Activated naive CD4-positive, alpha-beta T cell treated with anti-CD3 and anti-CD28 coated beads, Interleukin-2, amount 10 ng/mL, durations not matched to agents 7 days and 5 days (primary cell): ENCODE measurements at regions not wholly inside any gene's neighbourhood (a gene's known extent, or its start where the extent isn't known, plus 50 kb on each side); places are given as distances from the start of the nearest gene placed in this dataset.
"Not testable (repeated sequence)": the region's sequence is repeated elsewhere in the genome, so short reads cannot be mapped to it uniquely, and the experiment has no call there.

Experiments
- CTCF ChIA-PET: fragments of 350-600 bp; sonication (Branson Sonifier 250); formaldehyde crosslinking; loops from one replicate; lab custom pipeline; 2021; ENCODE audit warnings: antibody characterized with exemption; lab: Charles Lee
- DNase-seq: peaks from one replicate; pipeline ENCODE4 v3.0.0-alpha.2; 2020
- H3K27ac Mint-ChIP-seq: one replicate; pipeline ENCODE4 v1.8.0; 2021; ENCODE audit warnings: mild to moderate bottlenecking, moderate library complexity, mixed read lengths
- H3K27me3 Mint-ChIP-seq: one replicate; pipeline ENCODE4 v1.8.0; 2021; ENCODE audit warnings: mild to moderate bottlenecking, mixed read lengths
- H3K36me3 Mint-ChIP-seq: one replicate; pipeline ENCODE4 v1.8.0; 2021; ENCODE audit warnings: mixed read lengths
- H3K4me1 Mint-ChIP-seq: one replicate; pipeline ENCODE4 v1.8.0; 2021; ENCODE audit warnings: mixed read lengths
- H3K4me3 Mint-ChIP-seq: one replicate; pipeline ENCODE4 v1.8.0; 2021; ENCODE audit warnings: mild to moderate bottlenecking, moderate library complexity, mixed read lengths
- H3K9me3 Mint-ChIP-seq: one replicate; pipeline ENCODE4 v1.8.0; 2021; ENCODE audit warnings: mixed read lengths

- Mint-ChIP-seq H3K4me3 (no peak overlapping the region), H3K27me3 (no peaks in the 10 kb centered on the region), H3K27ac (no peak overlapping the region), H3K36me3 (no peaks in the 10 kb centered on the region), H3K9me3 (no peaks in the 10 kb centered on the region), H3K4me1 (no peaks in the 10 kb centered on the region)
- CTCF ChIA-PET, result no interaction called here
- no peak for DNase-seq
Observed at GRCh38 chr11:98194611-98195010, 826.1 kb upstream of the CNTN5 start.

GRCh38 chr11:98195300-98195699, 825.4 kb upstream of the CNTN5 start:
- Mint-ChIP-seq H3K4me3 (no peak overlapping the region), H3K4me1 (no peaks in the 10 kb centered on the region), H3K9me3 (no peaks in the 10 kb centered on the region), H3K27me3 (no peaks in the 10 kb centered on the region), H3K27ac (no peak overlapping the region), H3K36me3 (no peaks in the 10 kb centered on the region)
- no peak for DNase-seq
- CTCF ChIA-PET, result no interaction called here

GRCh38 chr11:98207086-98207485, 813.7 kb upstream of the CNTN5 start:
- no peaks in the 10 kb centered on the region for H3K36me3 Mint-ChIP-seq
- H3K27ac Mint-ChIP-seq, result no peak overlapping the region
- H3K27me3 Mint-ChIP-seq, result no peaks in the 10 kb centered on the region
- peaks cover 10% of the 10 kb centered on the region for H3K9me3 Mint-ChIP-seq
- no peak overlapping the region for H3K4me3 Mint-ChIP-seq
- DNase-seq, result no peak
- H3K4me1 Mint-ChIP-seq, result no peaks in the 10 kb centered on the region
- CTCF ChIA-PET, result no interaction called here

- no peaks in the 10 kb centered on the region for H3K36me3 Mint-ChIP-seq
- no peaks in the 10 kb centered on the region for H3K27me3 Mint-ChIP-seq
- CTCF ChIA-PET, result no interaction called here
- DNase-seq, result no peak
- H3K9me3 Mint-ChIP-seq, result no peaks in the 10 kb centered on the region
- no peak overlapping the region for H3K27ac Mint-ChIP-seq
- H3K4me1 Mint-ChIP-seq, result no peaks in the 10 kb centered on the region
- H3K4me3 Mint-ChIP-seq, result no peak overlapping the region
Observed at GRCh38 chr11:98227278-98227677, 793.5 kb upstream of the CNTN5 start.

GRCh38 chr11:98230678-98231077, 790.1 kb upstream of the CNTN5 start:
- no peaks in the 10 kb centered on the region for H3K36me3 Mint-ChIP-seq
- no peak overlapping the region for H3K27ac Mint-ChIP-seq
- CTCF ChIA-PET, result no interaction called here
- H3K4me3 Mint-ChIP-seq, result no peak overlapping the region
- H3K4me1 Mint-ChIP-seq, result no peaks in the 10 kb centered on the region
- no peak for DNase-seq
- H3K27me3 Mint-ChIP-seq, result no peaks in the 10 kb centered on the region
- H3K9me3 Mint-ChIP-seq, result no peaks in the 10 kb centered on the region

GRCh38 chr11:98234698-98235097, 786.1 kb upstream of the CNTN5 start:
- DNase-seq, result no peak
- H3K36me3 Mint-ChIP-seq, result no peaks in the 10 kb centered on the region
- H3K9me3 Mint-ChIP-seq, result peaks cover 2% of the 10 kb centered on the region
- no peaks in the 10 kb centered on the region for H3K27me3 Mint-ChIP-seq
- H3K27ac Mint-ChIP-seq, result no peak overlapping the region
- no peak overlapping the region for H3K4me3 Mint-ChIP-seq
- no peaks in the 10 kb centered on the region for H3K4me1 Mint-ChIP-seq
- CTCF ChIA-PET, result no interaction called here

- Mint-ChIP-seq H3K4me1 (no peaks in the 10 kb centered on the region), H3K9me3 (peaks cover 21% of the 10 kb centered on the region), H3K4me3 (no peak overlapping the region), H3K36me3 (no peaks in the 10 kb centered on the region), H3K27ac (no peak overlapping the region), H3K27me3 (no peaks in the 10 kb centered on the region)
- no peak for DNase-seq
- CTCF ChIA-PET, result no interaction called here
Observed at GRCh38 chr11:98243897-98244296, 776.9 kb upstream of the CNTN5 start.

- H3K4me3 Mint-ChIP-seq, result no peak overlapping the region
- no peaks in the 10 kb centered on the region for H3K4me1 Mint-ChIP-seq
- no peaks in the 10 kb centered on the region for H3K36me3 Mint-ChIP-seq
- no peaks in the 10 kb centered on the region for H3K27me3 Mint-ChIP-seq
- peaks cover 5% of the 10 kb centered on the region for H3K9me3 Mint-ChIP-seq
- DNase-seq, result no peak
- CTCF ChIA-PET, result no interaction called here
- H3K27ac Mint-ChIP-seq, result no peak overlapping the region
Observed at GRCh38 chr11:98260983-98261382, 759.8 kb upstream of the CNTN5 start.

- H3K27ac Mint-ChIP-seq, result no peak overlapping the region
- H3K27me3 Mint-ChIP-seq, result no peaks in the 10 kb centered on the region
- no peak overlapping the region for H3K4me3 Mint-ChIP-seq
- H3K4me1 Mint-ChIP-seq, result no peaks in the 10 kb centered on the region
- no peak for DNase-seq
- CTCF ChIA-PET, result no interaction called here
- no peaks in the 10 kb centered on the region for H3K36me3 Mint-ChIP-seq
- peaks cover 1% of the 10 kb centered on the region for H3K9me3 Mint-ChIP-seq
Observed at GRCh38 chr11:98277251-98277912, 743.4 kb upstream of the CNTN5 start.

- H3K27me3 Mint-ChIP-seq, result no peaks in the 10 kb centered on the region
- no peaks in the 10 kb centered on the region for H3K9me3 Mint-ChIP-seq
- DNase-seq, result no peak
- no peak overlapping the region for H3K27ac Mint-ChIP-seq
- no peaks in the 10 kb centered on the region for H3K36me3 Mint-ChIP-seq
- no peaks in the 10 kb centered on the region for H3K4me1 Mint-ChIP-seq
- no peak overlapping the region for H3K4me3 Mint-ChIP-seq
- CTCF ChIA-PET, result no interaction called here
Observed at GRCh38 chr11:98289617-98290263, 731.0 kb upstream of the CNTN5 start.

GRCh38 chr11:98296091-98296880, 724.5 kb upstream of the CNTN5 start:
- DNase-seq, result no peak
- no peak overlapping the region for H3K4me3 Mint-ChIP-seq

GRCh38 chr11:98300719-98301118, 720.0 kb upstream of the CNTN5 start:
- Mint-ChIP-seq H3K27ac (no peak overlapping the region), H3K27me3 (no peaks in the 10 kb centered on the region), H3K9me3 (no peaks in the 10 kb centered on the region), H3K4me3 (no peak overlapping the region), H3K4me1 (peaks cover 12% of the 10 kb centered on the region), H3K36me3 (no peaks in the 10 kb centered on the region)
- DNase-seq, result no peak
- CTCF ChIA-PET, result no interaction called here

More at GRCh38 chr11:98296091-98296880, 724.5 kb upstream of the CNTN5 start:
- Mint-ChIP-seq H3K36me3 (no peaks in the 10 kb centered on the region), H3K27ac (no peak overlapping the region), H3K9me3 (no peaks in the 10 kb centered on the region), H3K4me1 (peaks cover 12% of the 10 kb centered on the region), H3K27me3 (no peaks in the 10 kb centered on the region)
- CTCF ChIA-PET, result no interaction called here

GRCh38 chr11:98307827-98308491, 712.8 kb upstream of the CNTN5 start:
- no peak overlapping the region for H3K27ac Mint-ChIP-seq
- no peaks in the 10 kb centered on the region for H3K4me1 Mint-ChIP-seq
- H3K4me3 Mint-ChIP-seq, result no peak overlapping the region
- CTCF ChIA-PET, result no interaction called here
- peaks cover 1% of the 10 kb centered on the region for H3K9me3 Mint-ChIP-seq
- H3K36me3 Mint-ChIP-seq, result no peaks in the 10 kb centered on the region
- DNase-seq, result no peak
- H3K27me3 Mint-ChIP-seq, result no peaks in the 10 kb centered on the region

GRCh38 chr11:98330306-98330705, 690.4 kb upstream of the CNTN5 start:
- H3K4me3 Mint-ChIP-seq, H3K4me1 Mint-ChIP-seq, H3K36me3 Mint-ChIP-seq, H3K9me3 Mint-ChIP-seq, CTCF ChIA-PET, DNase-seq, H3K27me3 Mint-ChIP-seq, H3K27ac Mint-ChIP-seq: not testable (repeated sequence)
